Fibroblast of skin of right quadriceps (primary cell): ENCODE measurements at regions not wholly inside any gene's neighbourhood (a gene's known extent, or its start where the extent isn't known, plus 50 kb on each side); places are given as distances from the start of the nearest gene placed in this dataset.
"Not testable (repeated sequence)": the region's sequence is repeated elsewhere in the genome, so short reads cannot be mapped to it uniquely, and the experiment has no call there.

Experiments
- DNase-seq: peaks from one replicate; pipeline ENCODE4 v3.0.0-alpha.2; 2013

GRCh38 chrX:44785652-44786051 is 58.2 kb upstream of the DUSP21 start:
- DNase-seq: peak; percentile 73

GRCh38 chrX:44784241-44784640 is 59.6 kb upstream of the DUSP21 start:
- no peak for DNase-seq

- no peak for DNase-seq
Observed at GRCh38 chrX:44778254-44778653, 65.6 kb upstream of the DUSP21 start.

GRCh38 chrX:44775726-44776125 is 68.1 kb upstream of the DUSP21 start:
- no peak for DNase-seq

- not testable (repeated sequence) for DNase-seq
Observed at GRCh38 chrX:44774066-44774465, 69.8 kb upstream of the DUSP21 start.

GRCh38 chrX:44770121-44770520 is 73.7 kb upstream of the DUSP21 start:
- no peak for DNase-seq

GRCh38 chrX:44767308-44767707 is 76.5 kb upstream of the DUSP21 start:
- DNase-seq: no peak

- DNase-seq: no peak
Observed at GRCh38 chrX:44765556-44765955, 78.3 kb upstream of the DUSP21 start.

- DNase-seq: peak; percentile 10
Observed at GRCh38 chrX:44747969-44748368, 95.9 kb upstream of the DUSP21 start.

- DNase-seq: no peak
Observed at GRCh38 chrX:44747317-44747716, 96.5 kb upstream of the DUSP21 start.

GRCh38 chrX:44744799-44745198 is 99.0 kb upstream of the DUSP21 start:
- DNase-seq: no peak

GRCh38 chrX:44742480-44743155 is 101.2 kb upstream of the DUSP21 start:
- DNase-seq: no peak

GRCh38 chrX:44741859-44742258 is 102.0 kb upstream of the DUSP21 start:
- not testable (repeated sequence) for DNase-seq

GRCh38 chrX:44741458-44741857 is 102.4 kb upstream of the DUSP21 start:
- not testable (repeated sequence) for DNase-seq

- no peak for DNase-seq
Observed at GRCh38 chrX:44735498-44735897, 108.3 kb upstream of the DUSP21 start.

GRCh38 chrX:44733931-44734330 is 109.9 kb upstream of the DUSP21 start:
- DNase-seq: no peak

- DNase-seq: no peak
Observed at GRCh38 chrX:44731160-44731559, 112.7 kb upstream of the DUSP21 start.

GRCh38 chrX:44723426-44723825 is 120.4 kb upstream of the DUSP21 start:
- DNase-seq: no peak

- DNase-seq: no peak
Observed at GRCh38 chrX:44708470-44708869, 135.4 kb upstream of the DUSP21 start.

GRCh38 chrX:44705817-44706551 is 137.8 kb upstream of the DUSP21 start:
- no peak for DNase-seq

- no peak for DNase-seq
Observed at GRCh38 chrX:44698357-44698756, 145.5 kb upstream of the DUSP21 start.

GRCh38 chrX:44693255-44693654 is 150.6 kb upstream of the DUSP21 start:
- no peak for DNase-seq

GRCh38 chrX:44690129-44690528 is 147.5 kb upstream of the FUNDC1 start:
- no peak for DNase-seq

- DNase-seq: peak; percentile 80
Observed at GRCh38 chrX:44675362-44676024, 132.8 kb upstream of the FUNDC1 start.
